HG03139 (cell line): ENCODE measurements at regions not wholly inside any gene's neighbourhood (a gene's known extent, or its start where the extent isn't known, plus 50 kb on each side); places are given as distances from the start of the nearest gene placed in this dataset.
A peak's percentile ranks its signal among the peaks of the same experiment; 100 is the strongest.

Experiments
- ATAC-seq: cut with Tn5 transposase; IDR thresholded peaks from one replicate; pipeline ENCODE4 v1.9.1; 2021; ENCODE audit not compliant: unreplicated experiment

GRCh38 chr2:204315236-204315662 is 230.0 kb upstream of the PARD3B start:
- ATAC-seq = no peak

- no peak for ATAC-seq
These were observed 227.6 kb upstream of the PARD3B start for GRCh38 chr2:204317640-204318039.

- ATAC-seq = no peak
These were observed 224.1 kb upstream of the PARD3B start for GRCh38 chr2:204321027-204321800.

GRCh38 chr2:204321910-204322751 is 223.1 kb upstream of the PARD3B start:
- ATAC-seq = no peak

DNA sequence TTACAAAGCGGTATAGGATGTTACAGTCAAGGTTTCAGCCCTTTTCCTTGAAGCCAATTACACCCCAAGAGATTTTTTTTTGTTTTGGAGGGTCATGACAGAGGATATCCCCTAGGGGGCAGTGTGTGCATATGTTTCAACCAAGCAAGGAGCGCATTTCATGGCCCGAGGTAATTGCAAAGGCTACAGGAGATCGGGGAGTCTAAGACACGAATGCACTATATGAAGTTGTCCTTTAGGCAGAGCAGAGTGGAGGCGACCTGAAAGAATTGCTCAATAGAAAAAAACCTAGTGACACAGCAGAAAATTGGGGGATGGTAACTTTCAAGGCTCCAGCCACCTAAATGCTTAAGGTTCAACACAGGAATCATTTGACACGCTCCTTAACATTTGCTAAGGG is 219.8 kb upstream of the PARD3B start:
- ATAC-seq = peak; percentile 87

DNA sequence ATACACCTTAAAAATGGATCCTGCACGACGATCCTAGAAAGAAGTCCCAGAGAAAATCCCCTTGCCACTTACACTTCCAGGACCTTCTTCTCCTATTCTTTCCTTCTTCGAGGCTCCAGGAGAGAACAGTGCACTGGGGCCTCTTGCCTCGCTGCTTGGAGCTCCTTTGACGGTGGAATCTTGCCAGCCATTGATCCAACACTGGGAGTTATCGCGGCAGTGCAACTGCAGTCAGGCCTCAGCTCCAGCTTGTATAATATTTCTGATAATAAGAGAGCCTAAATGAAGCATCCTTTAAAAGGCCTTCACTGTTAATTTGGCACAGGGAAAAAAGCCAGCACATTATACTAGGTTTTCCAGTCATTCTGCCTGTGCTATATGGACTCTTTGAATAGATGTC is 216.9 kb upstream of the PARD3B start:
- no peak for ATAC-seq

GRCh38 chr2:204329016-204329415 is 216.3 kb upstream of the PARD3B start:
- no peak for ATAC-seq

- ATAC-seq = no peak
These were observed 215.7 kb upstream of the PARD3B start for GRCh38 chr2:204329532-204329931.

DNA sequence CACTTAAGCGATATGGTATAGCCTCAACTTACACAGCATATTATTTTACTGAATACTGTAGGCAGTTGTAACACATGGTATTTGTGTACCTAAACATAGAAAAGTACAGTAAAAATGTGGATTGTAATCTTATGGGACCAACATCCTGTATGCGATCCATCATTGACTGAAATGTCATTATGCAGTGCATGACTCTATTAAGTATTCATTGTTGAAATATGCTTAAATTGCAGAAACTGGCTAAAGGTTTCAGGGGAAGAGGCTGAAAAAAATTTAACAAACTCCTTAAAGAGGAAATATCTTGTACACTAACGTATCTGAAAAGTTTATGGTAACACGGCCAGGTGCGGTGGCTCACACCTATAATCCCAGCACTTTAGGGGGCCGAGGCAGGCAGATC is 214.1 kb upstream of the PARD3B start:
- ATAC-seq = no peak

DNA sequence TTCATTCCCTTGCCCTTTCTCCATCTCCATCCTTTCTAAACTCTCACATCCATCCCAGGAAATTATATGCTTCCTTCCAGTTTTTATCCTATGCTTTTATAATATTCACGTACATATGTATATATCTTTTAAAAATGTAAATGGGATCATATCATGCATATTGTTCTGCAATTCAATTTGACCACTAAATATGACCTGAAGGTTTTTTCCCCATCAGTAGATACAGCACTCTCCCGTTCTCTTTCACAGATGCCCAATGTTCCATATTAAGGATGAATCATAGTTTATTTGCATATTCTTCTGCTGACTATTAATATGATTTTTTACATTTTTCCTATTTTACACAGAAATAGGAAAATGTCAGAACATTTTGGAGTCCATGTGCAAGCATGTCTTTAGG is 213.3 kb upstream of the PARD3B start:
- ATAC-seq = no peak

- ATAC-seq = no peak
These were observed 212.6 kb upstream of the PARD3B start for GRCh38 chr2:204332706-204333105.

DNA sequence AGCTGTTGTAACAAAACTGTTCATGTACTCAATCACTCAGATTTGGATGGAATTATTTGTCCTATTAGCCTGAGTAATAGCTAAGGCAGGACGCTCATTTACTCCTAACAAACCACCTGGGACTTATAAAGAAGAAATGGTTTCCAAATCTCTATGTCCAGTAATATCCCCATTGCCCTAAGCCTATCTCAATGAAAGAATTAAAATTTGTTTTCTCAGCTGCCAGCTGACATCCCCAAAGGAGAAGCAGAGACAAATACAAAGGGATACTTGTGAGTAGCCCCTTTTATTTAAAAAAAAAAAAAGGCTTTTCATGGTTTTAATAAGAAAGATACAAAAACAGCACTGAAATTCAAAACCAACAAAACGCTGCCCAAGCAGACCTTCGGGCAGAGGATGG is 211.4 kb upstream of the PARD3B start:
- no peak for ATAC-seq

GRCh38 chr2:204335451-204336058 is 209.7 kb upstream of the PARD3B start:
- no peak for ATAC-seq

DNA sequence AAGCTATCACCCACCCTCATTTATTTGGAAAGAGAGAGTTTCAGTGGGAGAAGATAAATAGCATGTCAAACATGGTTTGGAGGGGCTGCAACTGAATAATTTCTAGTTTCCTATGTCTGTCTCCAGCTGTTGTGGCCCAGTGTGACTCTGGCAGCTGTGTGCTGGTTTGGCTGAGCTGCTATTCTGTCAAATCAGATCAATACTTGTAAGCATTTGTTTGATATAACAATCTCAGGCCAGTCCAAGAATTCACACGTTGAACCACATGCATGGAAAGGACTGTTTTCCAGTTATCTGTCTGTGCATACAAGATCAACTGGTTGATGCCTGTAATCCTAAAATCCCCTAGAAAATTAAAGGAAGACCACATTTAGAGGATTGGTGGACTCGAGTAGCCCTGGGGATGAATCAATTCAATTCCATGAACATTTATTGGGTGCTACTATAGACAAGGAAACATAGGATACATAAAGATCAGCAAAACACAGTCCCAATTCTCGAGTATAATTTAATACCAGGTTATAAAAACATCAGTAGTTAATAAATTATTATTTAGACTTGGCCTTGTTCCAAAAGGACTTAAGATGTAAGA is 209.0 kb upstream of the PARD3B start:
- no peak for ATAC-seq

- ATAC-seq = no peak
These were observed 207.6 kb upstream of the PARD3B start for GRCh38 chr2:204337638-204338037.

DNA sequence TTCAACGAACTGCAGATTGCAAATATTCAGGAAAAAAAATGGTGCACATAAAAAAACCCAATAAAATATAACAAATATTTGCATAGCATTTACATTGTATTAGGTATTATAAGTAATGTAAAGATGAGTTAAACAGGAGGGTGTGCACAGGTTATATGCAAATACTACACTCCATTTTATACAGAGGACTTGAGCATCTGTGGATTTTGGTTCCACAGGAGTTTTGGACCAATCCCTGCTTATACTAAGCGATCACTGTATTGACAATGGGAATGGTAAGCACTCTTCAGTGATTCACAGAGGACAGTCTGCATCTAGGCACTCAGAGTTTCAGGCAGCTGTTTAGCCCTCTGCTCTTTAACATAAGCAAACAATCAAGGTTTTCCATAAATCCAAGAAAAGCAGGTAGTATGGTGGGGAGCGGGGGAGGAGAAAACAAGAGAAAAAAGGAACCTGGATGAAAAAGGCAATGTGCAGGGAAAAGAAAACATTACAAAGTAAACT is 206.0 kb upstream of the PARD3B start:
- ATAC-seq = no peak

DNA sequence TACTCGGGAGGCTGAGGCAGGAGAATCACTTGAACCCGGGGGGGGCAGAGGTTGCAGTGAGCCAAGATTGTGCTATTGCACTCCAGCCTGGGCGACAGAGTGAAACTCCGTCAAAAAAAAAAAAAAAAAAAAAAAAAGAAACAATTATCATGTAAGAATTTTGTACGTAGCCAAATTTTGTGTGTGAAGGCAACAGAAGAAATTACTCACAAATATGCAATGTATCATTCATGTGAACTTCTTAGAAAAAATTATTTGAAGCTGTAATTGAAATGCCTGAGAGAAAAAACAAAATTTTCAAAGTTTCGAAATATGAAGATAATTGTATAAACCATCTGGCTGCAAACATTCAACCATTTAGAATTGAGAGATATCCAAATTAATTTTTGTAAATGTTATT is 204.8 kb upstream of the PARD3B start:
- no peak for ATAC-seq

DNA sequence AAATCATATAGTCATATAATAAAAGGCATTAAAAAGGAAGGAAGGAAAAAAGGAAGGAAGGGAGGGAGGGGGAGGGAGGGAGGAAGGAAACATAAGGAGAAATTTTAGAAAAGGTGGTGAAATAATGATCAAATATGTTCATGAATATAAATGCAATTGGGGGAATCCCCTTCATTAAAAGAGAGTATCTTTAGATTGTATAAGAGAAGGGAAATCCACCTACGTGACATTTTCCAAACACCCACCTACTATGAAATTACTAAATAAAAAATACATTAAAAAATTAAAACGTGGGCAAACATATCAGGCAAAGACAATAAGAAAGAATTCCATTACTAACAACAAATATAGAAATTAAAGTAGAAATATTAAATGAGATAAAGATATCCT is 203.4 kb upstream of the PARD3B start:
- ATAC-seq = no peak

DNA sequence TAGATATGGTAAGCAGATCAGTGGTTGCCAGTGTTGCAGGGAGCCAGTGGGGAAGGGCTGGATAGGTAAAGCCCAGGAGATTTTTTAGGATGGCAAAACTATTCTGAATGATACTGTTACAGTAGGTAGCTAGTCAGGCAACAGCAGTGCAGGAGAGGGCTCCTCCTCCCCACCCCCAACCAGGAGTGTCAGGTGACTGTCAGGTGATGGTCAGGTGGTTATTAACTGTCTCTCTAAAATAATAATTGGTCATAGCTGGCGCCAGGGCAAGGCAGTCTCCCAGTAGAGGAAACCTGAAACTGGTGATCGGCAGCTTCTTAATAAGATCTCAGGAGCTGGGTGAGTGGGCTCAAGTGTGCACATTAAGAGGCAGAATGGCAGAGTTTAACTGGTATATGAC is 201.6 kb upstream of the PARD3B start:
- ATAC-seq = no peak

DNA sequence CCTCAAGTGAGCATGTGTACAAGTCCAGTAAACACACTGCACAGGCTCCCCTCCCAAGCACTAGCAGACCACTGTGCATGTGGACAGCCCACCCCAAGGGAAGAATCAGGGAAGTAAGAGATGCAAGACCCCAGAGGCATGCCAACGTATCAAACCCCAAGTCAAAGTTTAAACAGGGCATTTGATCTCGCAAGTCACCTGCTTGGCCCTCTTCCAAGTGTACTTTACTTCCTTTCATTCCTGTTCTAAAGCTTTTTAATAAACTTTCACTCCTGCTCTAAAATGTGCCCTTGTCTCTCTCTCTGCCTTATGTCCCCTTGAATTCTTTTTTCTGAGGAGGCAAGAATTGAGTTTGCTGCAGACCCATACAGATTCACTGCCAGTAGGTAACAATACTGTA is 201.2 kb upstream of the PARD3B start:
- ATAC-seq = no peak

DNA sequence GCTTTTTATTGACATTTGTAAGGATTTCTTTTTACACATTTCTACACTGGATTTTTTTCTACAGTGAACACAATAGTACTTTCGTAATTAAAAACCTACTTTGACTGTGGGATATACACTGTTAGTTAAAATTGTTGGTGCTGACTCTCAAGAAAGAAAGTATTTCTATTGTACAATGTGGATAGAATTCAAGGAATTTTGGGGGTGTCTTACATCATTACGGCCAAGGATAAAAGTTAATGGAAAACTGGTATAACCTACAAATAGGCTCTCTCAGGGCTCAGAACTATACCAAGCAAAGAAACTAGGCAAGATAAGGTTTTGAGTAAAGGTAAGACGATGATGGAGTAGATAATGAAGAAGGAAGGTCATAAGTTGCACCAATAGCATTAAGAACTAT is 198.4 kb upstream of the PARD3B start:
- no peak for ATAC-seq
